RWPE1 (cell line): ENCODE measurements at regions not wholly inside any gene's neighbourhood (a gene's known extent, or its start where the extent isn't known, plus 50 kb on each side); places are given as distances from the start of the nearest gene placed in this dataset.

Source experiments
- CTCF ChIA-PET: fragments of 350-600 bp; sonication (Branson Sonifier 250); formaldehyde crosslinking; extraction: SDS; loops from one replicate; lab custom pipeline; 2021; lab: Yijun Ruan, JAX
- POLR2A ChIA-PET: fragments of 400-600 bp; formaldehyde crosslinking; extraction: SDS; loops from one replicate; lab custom pipeline; 2020; ENCODE audit warnings: antibody characterized with exemption; ENCODE audit not compliant: low non-redundant PET; lab: Yijun Ruan, JAX
- DNase-seq: peaks from one replicate; pipeline ENCODE4 v3.0.0; 2012; ENCODE audit warnings: low spot score
- H3K27ac ChIP-seq: fragments of 450-650 bp; 2 replicates; pipeline ENCODE4 v1.5.1; 2017
- CTCF ChIP-seq: fragments of 450-650 bp; conservative IDR thresholded peaks from 2 replicates; pipeline ENCODE4 v1.5.1; 2017; ENCODE audit warnings: low read depth, mild to moderate bottlenecking

DNA sequence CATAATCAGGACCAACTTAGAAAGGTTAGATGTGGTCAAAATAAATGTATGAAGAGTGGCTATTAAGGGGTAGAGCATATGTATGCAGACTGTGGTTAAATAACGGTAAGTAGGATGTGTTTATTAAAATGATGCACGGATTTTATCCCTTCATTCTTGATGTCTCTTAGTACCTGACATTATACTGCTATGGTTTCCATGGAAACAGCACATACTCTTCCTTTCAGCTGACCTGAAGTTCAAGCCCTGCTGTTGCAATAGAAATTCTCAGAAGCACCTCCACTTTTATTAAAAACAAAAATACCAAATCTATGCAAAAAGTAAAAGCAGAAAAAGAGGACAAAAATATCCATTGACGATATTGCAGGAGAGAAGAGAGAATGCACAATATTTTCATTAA is 381.4 kb downstream of the RWDD3 start:
- no peak for DNase-seq
- POLR2A ChIA-PET = no interaction called here

DNA sequence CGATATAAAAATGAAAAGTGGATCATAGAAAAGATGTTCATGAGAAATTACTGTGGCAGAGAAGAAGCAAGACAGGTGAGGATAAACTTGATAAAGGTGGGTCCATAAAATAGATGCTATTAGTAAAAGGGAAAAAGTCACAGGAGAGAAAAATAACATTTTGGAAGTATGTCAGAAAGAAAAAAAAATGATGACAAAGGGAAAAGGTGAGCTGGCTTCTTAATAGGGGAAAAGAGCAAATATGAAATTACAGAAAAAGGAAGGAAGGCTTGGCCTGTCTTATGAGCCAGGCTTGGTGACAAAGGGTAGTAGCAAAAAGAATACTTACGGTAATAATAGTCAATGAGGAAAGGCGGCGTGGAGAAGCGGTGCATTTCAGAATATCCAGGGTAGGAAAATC is 386.1 kb downstream of the RWDD3 start:
- ChIA-PET CTCF (no interaction called here), POLR2A (no interaction called here)
- H3K27ac ChIP-seq = no peak overlapping the region
- no peak for DNase-seq
- TF ChIP-seq CTCF = no peak

More for the DNA sequence above, 381.4 kb downstream of the RWDD3 start:
- no peak for TF ChIP-seq CTCF
- CTCF ChIA-PET = no interaction called here
- H3K27ac ChIP-seq = no peak overlapping the region

DNA sequence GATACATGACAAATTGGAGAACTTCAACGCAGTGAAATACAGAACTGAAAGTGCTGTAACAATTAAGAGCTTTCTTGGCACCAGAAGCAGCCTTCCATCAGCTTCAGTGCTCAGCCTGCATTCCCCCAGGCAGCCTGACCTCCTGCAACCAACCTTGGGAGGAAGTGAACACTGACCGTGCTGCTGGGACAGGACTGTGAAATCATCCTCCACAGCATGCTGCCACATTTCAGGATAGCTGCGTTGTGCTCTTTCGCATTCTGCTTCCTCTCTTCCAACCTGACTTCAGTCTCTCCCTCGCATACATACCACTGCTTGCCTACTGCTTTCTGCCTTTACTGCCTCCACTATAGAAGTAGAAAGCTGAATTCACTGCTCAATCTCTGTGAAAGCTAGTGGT is 388.6 kb downstream of the RWDD3 start:
- DNase-seq = no peak
- TF ChIP-seq CTCF = no peak
- CTCF ChIA-PET = no interaction called here
- no peak overlapping the region for H3K27ac ChIP-seq
- POLR2A ChIA-PET = no interaction called here

DNA sequence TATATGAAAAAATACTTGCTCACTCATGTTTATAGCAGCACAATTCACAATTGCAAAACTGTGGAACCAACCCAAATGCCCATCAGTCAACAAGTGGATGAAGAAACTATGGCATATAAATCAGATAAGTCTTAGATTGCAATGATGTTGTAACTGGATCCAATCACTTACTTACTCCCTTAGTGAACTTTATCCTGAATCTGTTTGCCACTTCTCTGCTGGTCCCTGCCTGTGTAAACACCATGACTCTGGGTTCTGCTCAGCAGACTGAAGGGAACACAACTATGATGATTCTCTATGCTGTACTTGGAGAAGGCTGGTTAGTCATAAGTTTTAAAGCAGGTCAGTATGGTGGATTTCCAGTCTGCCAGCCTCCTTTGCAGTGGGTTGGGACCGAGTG is 391.2 kb downstream of the RWDD3 start:
- TF ChIP-seq CTCF = no peak
- ChIA-PET CTCF (no interaction called here), POLR2A (no interaction called here)
- H3K27ac ChIP-seq = no peak overlapping the region
- no peak for DNase-seq

DNA sequence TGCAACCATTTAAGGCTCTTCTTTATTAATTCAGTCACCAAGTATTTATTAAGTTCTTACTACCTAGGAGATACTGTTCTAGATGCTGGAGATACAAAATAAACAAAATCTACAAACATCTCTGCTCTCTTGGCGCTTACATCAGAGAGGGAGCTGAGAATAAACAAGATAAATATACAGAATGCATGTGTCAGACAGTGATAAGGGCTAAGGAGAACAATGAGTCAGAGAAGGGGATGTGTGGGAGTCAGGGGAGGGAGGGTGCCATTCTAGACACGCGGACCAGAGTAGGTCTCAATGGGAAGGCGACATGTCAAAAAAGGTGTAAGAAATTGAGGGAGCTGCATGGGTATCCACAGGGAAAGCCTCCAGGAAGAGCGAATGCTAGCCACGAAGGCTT is 393.2 kb downstream of the RWDD3 start:
- no peak for TF ChIP-seq CTCF
- POLR2A ChIA-PET = no interaction called here
- CTCF ChIA-PET = no interaction called here
- no peak overlapping the region for H3K27ac ChIP-seq
- DNase-seq = no peak

DNA sequence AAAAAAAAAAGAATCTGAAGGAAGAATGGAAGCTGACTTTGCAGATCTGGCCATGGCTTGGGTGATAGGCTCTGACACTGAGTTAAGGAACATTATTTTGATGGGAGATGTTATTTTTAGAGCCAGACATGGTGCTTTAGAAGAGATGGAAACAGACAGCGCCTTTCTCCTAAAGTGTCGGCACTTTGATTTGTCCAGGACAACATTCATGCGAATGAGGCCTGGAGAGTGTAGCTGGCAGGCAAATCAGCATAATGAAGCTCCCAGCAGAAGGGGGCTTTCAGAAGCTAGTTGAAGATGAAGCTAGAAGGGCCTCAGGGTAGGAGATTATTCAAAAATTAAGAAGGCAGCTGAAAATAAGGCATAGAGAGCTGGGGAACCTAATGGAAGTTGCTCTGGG is 397.7 kb downstream of the RWDD3 start:
- POLR2A ChIA-PET = no interaction called here
- DNase-seq = no peak
- no peak overlapping the region for H3K27ac ChIP-seq
- CTCF ChIA-PET = no interaction called here
- TF ChIP-seq CTCF = no peak

DNA sequence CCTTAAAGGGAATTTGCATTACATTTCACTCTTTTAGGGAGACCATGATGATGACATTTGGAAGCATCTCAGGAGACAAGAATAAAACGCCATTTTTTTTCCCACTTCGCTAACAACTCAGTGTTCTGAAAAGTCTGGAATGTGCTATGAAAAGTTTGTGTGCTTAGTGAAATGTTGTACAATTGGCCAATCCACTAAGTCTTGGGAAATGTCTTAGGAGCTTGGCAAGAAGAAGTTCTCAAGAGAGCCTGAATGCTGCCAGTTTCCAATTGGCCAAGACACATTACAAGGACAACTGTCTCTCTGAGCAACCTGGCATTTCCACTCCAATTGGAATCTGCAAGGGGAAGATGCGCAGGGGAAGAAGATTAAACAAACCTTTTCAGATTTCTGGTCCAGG is 401.8 kb downstream of the RWDD3 start:
- ChIA-PET POLR2A (no interaction called here), CTCF (no interaction called here)
- no peak overlapping the region for H3K27ac ChIP-seq
- no peak for DNase-seq
- TF ChIP-seq CTCF = no peak
